ENCODE measurements at regions not wholly inside any gene's neighbourhood (a gene's known extent, or its start where the extent isn't known, plus 50 kb on each side); places are given as distances from the start of the nearest gene placed in this dataset.
A peak's percentile ranks its signal among the peaks of the same experiment; 100 is the strongest.
"Not testable (repeated sequence)": the region's sequence is repeated elsewhere in the genome, so short reads cannot be mapped to it uniquely, and the experiment has no call there.

GRCh38 chr16:26961459-26961858 lies 105.3 kb upstream of the C16orf82 start:
- DNase-seq (ENCODE audit: low read depth in 4 of 4, low spot score in 1 of 4): no peak

GRCh38 chr16:26963109-26963508 lies 103.6 kb upstream of the C16orf82 start:
- DNase-seq (ENCODE audit: low read depth in 4 of 4, low spot score in 1 of 4): peak in 2 of 4 experiments; percentile 1 to 15

GRCh38 chr16:26969589-26970231 lies 97.0 kb upstream of the C16orf82 start:
- no peak for DNase-seq (ENCODE audit: low read depth in 4 of 4, low spot score in 1 of 4)

GRCh38 chr16:26970292-26970691 lies 96.4 kb upstream of the C16orf82 start:
- no peak for DNase-seq (ENCODE audit: low read depth in 4 of 4, low spot score in 1 of 4)

GRCh38 chr16:26976873-26977272 lies 89.9 kb upstream of the C16orf82 start:
- DNase-seq (ENCODE audit: low read depth in 4 of 4, low spot score in 1 of 4): no peak

- no peak for DNase-seq (ENCODE audit: low read depth in 4 of 4, low spot score in 1 of 4)
Observed at GRCh38 chr16:26981266-26981938, 85.3 kb upstream of the C16orf82 start.

GRCh38 chr16:26982422-26982821 lies 84.3 kb upstream of the C16orf82 start:
- no peak for DNase-seq (ENCODE audit: low read depth in 4 of 4, low spot score in 1 of 4)

GRCh38 chr16:26983426-26983825 lies 83.3 kb upstream of the C16orf82 start:
- DNase-seq (ENCODE audit: low read depth in 4 of 4, low spot score in 1 of 4): no peak

GRCh38 chr16:26985100-26986065 lies 81.3 kb upstream of the C16orf82 start:
- no peak for DNase-seq (ENCODE audit: low read depth in 4 of 4, low spot score in 1 of 4)

GRCh38 chr16:26987597-26988010 lies 79.1 kb upstream of the C16orf82 start:
- no peak for DNase-seq (ENCODE audit: low read depth in 4 of 4, low spot score in 1 of 4)

GRCh38 chr16:26988186-26988585 lies 78.5 kb upstream of the C16orf82 start:
- no peak for DNase-seq (ENCODE audit: low read depth in 4 of 4, low spot score in 1 of 4)

GRCh38 chr16:26990384-26991120 lies 76.2 kb upstream of the C16orf82 start:
- DNase-seq (ENCODE audit: low read depth in 4 of 4, low spot score in 1 of 4): not testable (repeated sequence)

GRCh38 chr16:26992666-26993349 lies 73.9 kb upstream of the C16orf82 start:
- no peak for DNase-seq (ENCODE audit: low read depth in 4 of 4, low spot score in 1 of 4)

GRCh38 chr16:26993511-26993910 lies 73.2 kb upstream of the C16orf82 start:
- no peak for DNase-seq (ENCODE audit: low read depth in 4 of 4, low spot score in 1 of 4)

GRCh38 chr16:26993963-26994362 lies 72.8 kb upstream of the C16orf82 start:
- DNase-seq (ENCODE audit: low read depth in 4 of 4, low spot score in 1 of 4): no peak

GRCh38 chr16:26995522-26995921 lies 71.2 kb upstream of the C16orf82 start:
- no peak for DNase-seq (ENCODE audit: low read depth in 4 of 4, low spot score in 1 of 4)

- no peak for DNase-seq (ENCODE audit: low read depth in 4 of 4, low spot score in 1 of 4)
Observed at GRCh38 chr16:27005386-27005785, 61.3 kb upstream of the C16orf82 start.

Measured in stimulated activated CD4-positive, alpha-beta T cell treated with anti-CD3 and anti-CD28 coated beads, Interleukin-1b, Interleukin-23, amount 100 ng/mL, for 24 hours (primary cell).